Astrocyte of the cerebellum (primary cell): ENCODE measurements at regions not wholly inside any gene's neighbourhood (a gene's known extent, or its start where the extent isn't known, plus 50 kb on each side); places are given as distances from the start of the nearest gene placed in this dataset.
"Not testable (repeated sequence)": the region's sequence is repeated elsewhere in the genome, so short reads cannot be mapped to it uniquely, and the experiment has no call there.

ENCODE experiments used
- DNase-seq: peaks from one replicate; pipeline ENCODE4 v3.0.0-alpha.2; 2011; ENCODE audit warnings: low read depth
- H3K4me3 ChIP-seq: 2 replicates; pipeline ENCODE4 v1.5.1; 2011; ENCODE audit warnings: mild to moderate bottlenecking, low read depth, low read length, moderate library complexity
- in situ Hi-C: cut with HindIII; loops from 2 replicates; pipeline ENCODE4 v1.10.0; 2017; ENCODE audit warnings: low sequenced_read_pairs
- TF ChIP-seq, protein P1 (sequence below): IDR thresholded peaks from 2 replicates; pipeline ENCODE4 v1.5.1; 2012; ENCODE audit warnings: low read length, low read depth, moderate library complexity, mild to moderate bottlenecking; ENCODE audit errors: missing control alignments

DNA sequence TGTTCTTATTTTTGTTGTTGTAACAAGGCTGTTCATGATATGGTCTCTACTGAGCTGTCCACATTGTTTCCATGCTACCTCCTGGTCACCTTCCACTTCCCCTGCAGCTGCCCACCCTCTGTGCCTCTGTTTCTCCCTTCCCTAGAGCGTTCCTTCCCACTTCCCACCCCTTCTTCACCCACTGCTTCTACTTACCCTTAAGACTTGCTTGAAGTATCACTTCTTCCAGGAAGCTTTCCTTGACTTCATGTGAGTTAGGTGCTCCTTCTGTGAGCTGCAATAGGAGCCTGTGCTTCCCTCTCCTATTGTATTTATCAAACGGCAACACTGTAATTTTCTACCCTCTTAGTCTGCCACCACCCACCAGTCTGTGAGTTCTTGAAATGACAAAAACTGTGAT, 286.8 kb upstream of the AMIGO2 start:
- no peak for DNase-seq
- TF ChIP-seq, protein P1, sequence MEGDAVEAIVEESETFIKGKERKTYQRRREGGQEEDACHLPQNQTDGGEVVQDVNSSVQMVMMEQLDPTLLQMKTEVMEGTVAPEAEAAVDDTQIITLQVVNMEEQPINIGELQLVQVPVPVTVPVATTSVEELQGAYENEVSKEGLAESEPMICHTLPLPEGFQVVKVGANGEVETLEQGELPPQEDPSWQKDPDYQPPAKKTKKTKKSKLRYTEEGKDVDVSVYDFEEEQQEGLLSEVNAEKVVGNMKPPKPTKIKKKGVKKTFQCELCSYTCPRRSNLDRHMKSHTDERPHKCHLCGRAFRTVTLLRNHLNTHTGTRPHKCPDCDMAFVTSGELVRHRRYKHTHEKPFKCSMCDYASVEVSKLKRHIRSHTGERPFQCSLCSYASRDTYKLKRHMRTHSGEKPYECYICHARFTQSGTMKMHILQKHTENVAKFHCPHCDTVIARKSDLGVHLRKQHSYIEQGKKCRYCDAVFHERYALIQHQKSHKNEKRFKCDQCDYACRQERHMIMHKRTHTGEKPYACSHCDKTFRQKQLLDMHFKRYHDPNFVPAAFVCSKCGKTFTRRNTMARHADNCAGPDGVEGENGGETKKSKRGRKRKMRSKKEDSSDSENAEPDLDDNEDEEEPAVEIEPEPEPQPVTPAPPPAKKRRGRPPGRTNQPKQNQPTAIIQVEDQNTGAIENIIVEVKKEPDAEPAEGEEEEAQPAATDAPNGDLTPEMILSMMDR, result no peak
- in situ Hi-C loops, result no loop called here
- H3K4me3 ChIP-seq, result no peak overlapping the region

DNA sequence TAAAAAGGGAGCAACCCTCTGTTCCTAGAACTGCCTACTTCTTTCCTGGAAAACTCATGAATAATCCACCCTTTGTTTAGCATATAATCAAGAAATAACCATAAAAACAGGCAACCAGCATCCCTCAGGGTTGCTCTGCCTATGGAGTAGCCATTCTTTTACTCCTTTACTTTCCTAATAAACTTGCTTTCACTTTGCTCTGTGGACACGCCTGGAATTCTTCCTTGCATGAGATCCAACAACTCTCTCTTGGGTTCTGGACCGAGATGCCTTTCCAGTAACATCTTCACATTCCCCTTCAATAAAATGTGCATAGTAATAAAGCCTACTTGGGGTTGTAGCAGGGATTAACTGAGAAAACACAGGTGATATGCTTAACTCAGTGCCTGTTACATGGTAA, 286.4 kb upstream of the AMIGO2 start:
- TF ChIP-seq, protein P1, result no peak
- DNase-seq, result no peak
- no peak overlapping the region for H3K4me3 ChIP-seq
- in situ Hi-C loops, result no loop called here

DNA sequence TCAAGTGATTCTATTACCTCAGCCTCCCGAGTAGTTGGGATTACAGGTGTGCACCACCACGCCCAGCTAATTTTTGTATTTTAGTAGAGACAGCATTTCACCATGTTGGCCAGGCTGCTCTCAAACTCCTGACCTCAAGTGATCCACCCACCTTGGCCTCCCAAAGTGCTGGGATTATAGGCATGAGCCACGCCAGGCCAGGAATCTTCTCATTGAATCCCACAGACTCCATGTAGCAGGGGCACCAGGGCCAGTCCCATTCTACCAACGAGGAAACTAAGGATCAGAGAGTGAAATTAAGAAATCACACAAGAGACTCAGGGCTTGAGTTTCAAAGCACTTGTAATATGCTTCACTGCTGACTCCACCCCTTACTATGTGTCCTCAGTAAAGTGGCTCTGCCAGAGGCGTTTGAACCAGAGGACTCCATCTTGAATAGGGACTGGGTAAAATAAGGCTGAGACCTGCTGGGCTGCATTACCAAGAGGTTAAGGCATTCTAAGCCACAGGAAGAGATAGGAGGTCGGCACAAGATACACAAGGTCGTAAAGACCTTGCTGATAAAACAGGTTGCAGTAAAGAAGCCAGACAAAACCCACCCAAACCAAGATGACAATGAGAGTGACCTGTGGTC, 285.8 kb upstream of the AMIGO2 start:
- in situ Hi-C loops, H3K4me3 ChIP-seq, DNase-seq: not testable (repeated sequence)

GRCh38 chr12:47364261-47364660, 284.5 kb upstream of the AMIGO2 start:
- in situ Hi-C loops, result no loop called here
- TF ChIP-seq, protein P1, result no peak
- no peak for DNase-seq
- H3K4me3 ChIP-seq, result no peak overlapping the region

GRCh38 chr12:47362126-47362705, 282.5 kb upstream of the AMIGO2 start:
- in situ Hi-C loops, result no loop called here
- no peak overlapping the region for H3K4me3 ChIP-seq
- no peak for DNase-seq
- TF ChIP-seq, protein P1, result no peak

DNA sequence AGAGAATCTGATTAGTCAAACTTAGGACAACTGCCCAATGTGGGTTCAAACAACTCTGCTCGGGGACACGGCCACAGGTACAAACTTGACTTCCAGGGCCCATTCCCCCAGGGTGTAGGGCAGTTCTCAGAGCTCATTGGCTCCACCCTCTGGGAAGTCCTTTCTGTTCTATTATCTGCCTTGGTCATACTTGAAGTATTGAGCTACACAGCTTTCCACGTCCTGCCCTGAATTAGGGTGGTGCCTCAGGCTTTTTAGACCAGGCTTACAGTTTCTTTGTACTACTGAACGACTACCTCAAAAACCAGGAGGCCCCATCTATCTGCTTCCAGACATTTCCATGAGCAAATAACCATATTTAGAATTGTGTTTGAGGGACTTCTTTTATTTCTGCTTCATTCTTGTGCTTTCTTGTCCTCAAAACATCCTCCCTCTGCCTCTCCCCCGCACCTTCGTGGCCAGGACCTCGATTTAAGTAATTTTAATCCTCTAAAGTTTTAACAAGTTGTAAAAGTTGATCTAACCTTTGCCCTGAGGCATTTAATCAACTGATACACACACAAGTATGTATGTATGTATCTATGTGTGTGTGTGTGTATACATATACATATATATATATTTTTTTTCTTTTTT, 281.7 kb upstream of the AMIGO2 start:
- H3K4me3 ChIP-seq, result no peak overlapping the region
- TF ChIP-seq, protein P1, result no peak

DNA sequence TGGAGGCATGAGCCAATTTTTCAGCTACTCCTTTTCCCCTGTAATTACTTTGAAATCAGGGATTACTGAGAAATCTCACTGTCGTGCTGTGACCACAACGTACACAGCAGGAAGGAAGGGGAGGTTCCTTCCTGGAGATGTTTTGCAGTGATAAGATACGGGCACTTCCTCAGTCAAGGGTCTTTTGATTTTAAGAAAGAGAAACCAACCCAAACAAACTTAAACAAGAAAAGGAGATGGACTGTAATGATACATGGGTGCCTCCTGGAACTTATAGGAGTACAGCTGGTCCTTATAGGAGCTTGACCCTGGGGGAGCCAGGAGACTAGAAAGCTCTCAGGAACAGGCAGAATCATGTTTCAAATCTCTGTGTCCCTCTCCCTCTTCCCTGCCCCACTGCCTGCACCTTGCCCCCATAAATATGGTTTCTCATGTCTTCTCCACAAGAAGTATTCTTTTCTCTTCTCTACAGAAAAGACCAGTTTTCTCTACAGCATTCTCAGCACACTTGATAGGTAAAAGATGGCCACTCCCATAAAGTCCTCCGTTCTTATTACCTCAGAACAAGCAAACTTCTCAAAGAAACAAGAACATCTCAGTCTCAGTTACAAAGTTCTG, 281.1 kb upstream of the AMIGO2 start:
- in situ Hi-C loops, result no loop called here
- TF ChIP-seq, protein P1, result no peak
- no peak overlapping the region for H3K4me3 ChIP-seq
- no peak for DNase-seq

More for the DNA sequence above, 281.7 kb upstream of the AMIGO2 start:
- in situ Hi-C loops, result no loop called here
- no peak for DNase-seq
